HepG2 (cell line): ENCODE measurements at regions not wholly inside any gene's neighbourhood (a gene's known extent, or its start where the extent isn't known, plus 50 kb on each side); places are given as distances from the start of the nearest gene placed in this dataset.

Experiments used
- ATAC-seq: fragments of 200-7000 bp; cut with Tn5 transposase; 3 replicates; pipeline ENCODE4 v1.9.1; 2020; ENCODE audit warnings: mild to moderate bottlenecking, moderate library complexity
- BruUV-seq: library from RNA; stranded (reverse); fragments of 400-500 nt; replicated peaks from 2 replicates; lab custom pipeline; 2021; lab: Mats Ljungman, UMichigan
- CTCF ChIA-PET: fragments of 300-600 bp; formaldehyde crosslinking; extraction: SDS; loops from one replicate; lab custom pipeline; 2021; ENCODE audit warnings: low total read pairs, inconsistent platforms, low intra/inter-chr PET ratio; lab: Yijun Ruan, JAX
- POLR2A ChIA-PET: fragments of 350-600 bp; sonication (Branson Sonifier 250); formaldehyde crosslinking; loops from one replicate; lab custom pipeline; 2020; ENCODE audit warnings: antibody characterized with exemption, inconsistent platforms; lab: Yijun Ruan, JAX
- DNase-seq: peaks from one replicate; pipeline ENCODE4 v3.0.0-alpha.2; 2015; ENCODE audit warnings: low spot score
- FAIRE-seq: peaks from 3 replicates; lab custom pipeline; 2011; peaks lifted over from hg19 to GRCh38; lab: Jason Lieb, UNC
- H2AFZ ChIP-seq: one replicate; pipeline ENCODE4 v1.6.1; 2011; ENCODE audit warnings: low read length, inconsistent platforms
- H3K27ac ChIP-seq: fragments of 300-600 bp; 3 replicates; pipeline ENCODE4 v1.8.0; 2011; ENCODE audit warnings: mixed run types, mild to moderate bottlenecking, mixed read lengths, low read length, inconsistent platforms; ENCODE audit not compliant: insufficient read depth; ENCODE audit errors: extremely low read length
- H3K27me3 ChIP-seq, 2 experiments: fragments of 200-600 bp in 1 of 2; 2 replicates in 1 of 2; 3 replicates in 1 of 2; pipeline versions ENCODE4 v1.6.0 to v1.8.0; 2011; ENCODE audit warnings: low read length in 2 of 2, mild to moderate bottlenecking in 2 of 2, moderate library complexity in 2 of 2, inconsistent platforms in 1 of 2; ENCODE audit not compliant: insufficient read depth in 2 of 2, control insufficient read depth in 1 of 2
- H3K36me3 ChIP-seq, 2 experiments: fragments of 200-600 bp in 1 of 2; replicated peaks in 1 of 2; 2 replicates in 1 of 2; 3 replicates in 1 of 2; pipeline versions ENCODE4 v1.5.1 to v1.8.0; 2011; ENCODE audit warnings: low read length in 2 of 2, inconsistent platforms in 1 of 2; ENCODE audit not compliant: insufficient read depth in 2 of 2, control insufficient read depth in 1 of 2
- H3K4me1 ChIP-seq: 2 replicates; pipeline ENCODE4 v1.5.1; 2012; ENCODE audit warnings: low read length, inconsistent platforms; ENCODE audit not compliant: insufficient read depth
- H3K4me2 ChIP-seq: 2 replicates; pipeline ENCODE4 v1.6.0; 2011; ENCODE audit warnings: low read depth, low read length, inconsistent platforms
- H3K4me3 ChIP-seq, 3 experiments: fragments of 200-600 bp in 1 of 3; sonication (generic), shearing (Covaris generic) in 1 of 3; replicated peaks in 1 of 3; 2 replicates each; pipeline ENCODE4 v1.5.1; 2011 to 2016; ENCODE audit warnings: low read length in 3 of 3, inconsistent platforms in 2 of 3, low read depth in 2 of 3, mild to moderate bottlenecking in 2 of 3, control low read depth in 1 of 3, mixed read lengths in 1 of 3; ENCODE audit not compliant: insufficient read depth in 1 of 3
- H3K79me2 ChIP-seq: one replicate; pipeline ENCODE4 v1.6.1; 2011; ENCODE audit warnings: low read length, inconsistent platforms; ENCODE audit not compliant: insufficient read depth
- H3K9ac ChIP-seq: 2 replicates; pipeline ENCODE4 v1.6.0; 2011; ENCODE audit warnings: mild to moderate bottlenecking, low read depth, low read length, inconsistent platforms; ENCODE audit not compliant: insufficient read depth
- H3K9me3 ChIP-seq: 2 replicates; pipeline ENCODE4 v1.5.1; 2012; ENCODE audit warnings: mild to moderate bottlenecking, low read length
- H4K20me1 ChIP-seq: 2 replicates; pipeline ENCODE4 v1.6.0; 2011; ENCODE audit warnings: inconsistent platforms, mild to moderate bottlenecking, low read length, moderate library complexity; ENCODE audit not compliant: insufficient read depth
- HMG20A ChIP-seq: IDR thresholded peaks from 2 replicates; pipeline ENCODE4 v1.6.1; 2016; ENCODE audit warnings: borderline replicate concordance
- HNF1B ChIP-seq: sonication (generic); formaldehyde crosslinking; IDR thresholded peaks from 2 replicates; pipeline ENCODE4 v1.5.1; 2020; ENCODE audit warnings: mild to moderate bottlenecking, moderate library complexity, missing genetic modification reagents
- IRF9 ChIP-seq: sonication (generic); formaldehyde crosslinking; IDR thresholded peaks from 2 replicates; pipeline ENCODE4 v1.8.0; 2022; ENCODE audit warnings: missing genetic modification reagents, mild to moderate bottlenecking, borderline replicate concordance
- KDM2A ChIP-seq: sonication (generic); formaldehyde crosslinking; IDR thresholded peaks from 2 replicates; pipeline ENCODE4 v1.4.0; 2020; ENCODE audit warnings: low read depth, missing genetic modification reagents, borderline replicate concordance
- RARA ChIP-seq: IDR thresholded peaks from 2 replicates; pipeline ENCODE4 v1.6.1; 2016; ENCODE audit warnings: missing genetic modification reagents, missing compliant biosample characterization
- RBAK ChIP-seq: sonication (generic); formaldehyde crosslinking; IDR thresholded peaks from 2 replicates; pipeline ENCODE4 v1.5.1; 2020; ENCODE audit warnings: mild to moderate bottlenecking, missing genetic modification reagents
- RFX5 ChIP-seq: IDR thresholded peaks from 2 replicates; pipeline ENCODE4 v1.6.1; 2011; ENCODE audit warnings: low read depth, low read length, improper control_type of control experiment
- SP5 ChIP-seq: IDR thresholded peaks from 2 replicates; pipeline ENCODE4 v1.6.1; 2016; ENCODE audit warnings: low read depth, borderline replicate concordance
- TBL1XR1 ChIP-seq: fragments of 150-350 bp; IDR thresholded peaks from 2 replicates; pipeline ENCODE4 v1.6.1; 2014; ENCODE audit warnings: borderline replicate concordance, low read length; ENCODE audit not compliant: partially characterized antibody
- TGIF2 ChIP-seq: IDR thresholded peaks from 2 replicates; pipeline ENCODE4 v1.6.1; 2016; ENCODE audit warnings: control low read depth, missing compliant biosample characterization
- YEATS4 ChIP-seq: sonication (generic); formaldehyde crosslinking; IDR thresholded peaks from 2 replicates; pipeline ENCODE4 v1.4.0; 2020; ENCODE audit warnings: missing genetic modification reagents, borderline replicate concordance
- ZBTB42 ChIP-seq: sonication (generic); formaldehyde crosslinking; IDR thresholded peaks from 2 replicates; pipeline ENCODE4 v1.5.0; 2020; ENCODE audit warnings: mild to moderate bottlenecking, missing genetic modification reagents
- ZNF124 ChIP-seq: sonication (generic); formaldehyde crosslinking; IDR thresholded peaks from 2 replicates; pipeline ENCODE4 v1.4.0; 2020; ENCODE audit warnings: missing genetic modification reagents
- ZNF382 ChIP-seq: sonication (generic); formaldehyde crosslinking; IDR thresholded peaks from 2 replicates; pipeline ENCODE4 v1.5.0; 2020; ENCODE audit warnings: missing genetic modification reagents, mild to moderate bottlenecking, borderline replicate concordance
- ZNF781 ChIP-seq: sonication (generic); formaldehyde crosslinking; IDR thresholded peaks from 2 replicates; pipeline ENCODE4 v1.5.1; 2020; ENCODE audit warnings: borderline replicate concordance, mild to moderate bottlenecking, missing genetic modification reagents; ENCODE audit errors: not compliant biosample characterization
- WGBS: methylation state at CpG from one replicate; pipeline ENCODE4 v1.1.6; 2017; ENCODE audit warnings: low lambda C conversion rate; 5-methylcytosine and 5-hydroxymethylcytosine counted together
- in situ Hi-C: cut with HindIII; loops from 2 replicates; pipeline ENCODE4 v1.10.0; 2017; ENCODE audit warnings: low pct_unique_long_range_greater_than_20kb; ENCODE audit not compliant: extremely low pct_ligation_motif_present
- intact Hi-C: fragments of 100-400 bp; cut with micrococcal nuclease; formaldehyde crosslinking; loops from one replicate; pipeline ENCODE4 v1.10.0; 2022; ENCODE audit not compliant: unreplicated experiment
- TF ChIP-seq, protein P1 (sequence below): sonication (generic); formaldehyde crosslinking; IDR thresholded peaks from one replicate; pipeline ENCODE4 v1.5.1; 2020; ENCODE audit warnings: mild to moderate bottlenecking, missing genetic modification reagents; ENCODE audit errors: not compliant biosample characterization

DNA sequence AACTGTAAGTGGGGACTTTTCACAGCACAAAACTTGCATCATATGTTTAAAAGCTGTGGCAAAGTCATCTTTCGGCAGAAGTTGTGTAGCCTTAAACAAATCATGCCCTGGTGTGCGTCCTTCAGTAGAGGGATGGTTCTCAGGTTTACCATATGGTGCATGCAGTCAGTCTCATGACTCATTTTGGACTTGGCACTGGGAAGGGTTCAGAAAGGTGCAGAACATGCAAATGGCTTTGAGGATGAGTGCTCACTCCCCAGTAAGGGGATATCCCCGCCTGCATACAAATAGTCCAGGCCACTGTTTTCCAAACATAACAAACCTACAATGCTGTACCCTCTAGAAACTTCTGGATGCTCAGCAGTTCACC is 260.3 kb downstream of the NDUFS4 start:
- DNase-seq (no peak), ATAC-seq (no peak; the same call in 2 of the 3 replicates), FAIRE-seq (no peak)
- in situ Hi-C loops, result no loop called here
- H3K27ac ChIP-seq, result no peak overlapping the region
- H4K20me1 ChIP-seq, result no peaks in the 10 kb centered on the region
- H3K4me1 ChIP-seq, result peaks cover 10% of the 10 kb centered on the region
- H3K27me3 ChIP-seq, result no peaks in the 10 kb centered on the region; a peak in 2 of 5 replicates
- intact Hi-C loops, result no loop called here
- WGBS, result 11% methylated on average over 3 of the region's 3 CpGs
- H3K9me3 ChIP-seq, result no peaks in the 10 kb centered on the region
- H3K9ac ChIP-seq, result no peak overlapping the region
- H3K4me2 ChIP-seq, result no peak overlapping the region
- ChIA-PET CTCF (no interaction called here), POLR2A (no interaction called here)
- no peaks in the 10 kb centered on the region for H3K36me3 ChIP-seq
- no TSS peak for BruUV-seq
- no peak overlapping the region for H3K4me3 ChIP-seq
- H2AFZ ChIP-seq, result no peak overlapping the region
- no peaks in the 10 kb centered on the region for H3K79me2 ChIP-seq
- TF ChIP-seq, protein P1, sequence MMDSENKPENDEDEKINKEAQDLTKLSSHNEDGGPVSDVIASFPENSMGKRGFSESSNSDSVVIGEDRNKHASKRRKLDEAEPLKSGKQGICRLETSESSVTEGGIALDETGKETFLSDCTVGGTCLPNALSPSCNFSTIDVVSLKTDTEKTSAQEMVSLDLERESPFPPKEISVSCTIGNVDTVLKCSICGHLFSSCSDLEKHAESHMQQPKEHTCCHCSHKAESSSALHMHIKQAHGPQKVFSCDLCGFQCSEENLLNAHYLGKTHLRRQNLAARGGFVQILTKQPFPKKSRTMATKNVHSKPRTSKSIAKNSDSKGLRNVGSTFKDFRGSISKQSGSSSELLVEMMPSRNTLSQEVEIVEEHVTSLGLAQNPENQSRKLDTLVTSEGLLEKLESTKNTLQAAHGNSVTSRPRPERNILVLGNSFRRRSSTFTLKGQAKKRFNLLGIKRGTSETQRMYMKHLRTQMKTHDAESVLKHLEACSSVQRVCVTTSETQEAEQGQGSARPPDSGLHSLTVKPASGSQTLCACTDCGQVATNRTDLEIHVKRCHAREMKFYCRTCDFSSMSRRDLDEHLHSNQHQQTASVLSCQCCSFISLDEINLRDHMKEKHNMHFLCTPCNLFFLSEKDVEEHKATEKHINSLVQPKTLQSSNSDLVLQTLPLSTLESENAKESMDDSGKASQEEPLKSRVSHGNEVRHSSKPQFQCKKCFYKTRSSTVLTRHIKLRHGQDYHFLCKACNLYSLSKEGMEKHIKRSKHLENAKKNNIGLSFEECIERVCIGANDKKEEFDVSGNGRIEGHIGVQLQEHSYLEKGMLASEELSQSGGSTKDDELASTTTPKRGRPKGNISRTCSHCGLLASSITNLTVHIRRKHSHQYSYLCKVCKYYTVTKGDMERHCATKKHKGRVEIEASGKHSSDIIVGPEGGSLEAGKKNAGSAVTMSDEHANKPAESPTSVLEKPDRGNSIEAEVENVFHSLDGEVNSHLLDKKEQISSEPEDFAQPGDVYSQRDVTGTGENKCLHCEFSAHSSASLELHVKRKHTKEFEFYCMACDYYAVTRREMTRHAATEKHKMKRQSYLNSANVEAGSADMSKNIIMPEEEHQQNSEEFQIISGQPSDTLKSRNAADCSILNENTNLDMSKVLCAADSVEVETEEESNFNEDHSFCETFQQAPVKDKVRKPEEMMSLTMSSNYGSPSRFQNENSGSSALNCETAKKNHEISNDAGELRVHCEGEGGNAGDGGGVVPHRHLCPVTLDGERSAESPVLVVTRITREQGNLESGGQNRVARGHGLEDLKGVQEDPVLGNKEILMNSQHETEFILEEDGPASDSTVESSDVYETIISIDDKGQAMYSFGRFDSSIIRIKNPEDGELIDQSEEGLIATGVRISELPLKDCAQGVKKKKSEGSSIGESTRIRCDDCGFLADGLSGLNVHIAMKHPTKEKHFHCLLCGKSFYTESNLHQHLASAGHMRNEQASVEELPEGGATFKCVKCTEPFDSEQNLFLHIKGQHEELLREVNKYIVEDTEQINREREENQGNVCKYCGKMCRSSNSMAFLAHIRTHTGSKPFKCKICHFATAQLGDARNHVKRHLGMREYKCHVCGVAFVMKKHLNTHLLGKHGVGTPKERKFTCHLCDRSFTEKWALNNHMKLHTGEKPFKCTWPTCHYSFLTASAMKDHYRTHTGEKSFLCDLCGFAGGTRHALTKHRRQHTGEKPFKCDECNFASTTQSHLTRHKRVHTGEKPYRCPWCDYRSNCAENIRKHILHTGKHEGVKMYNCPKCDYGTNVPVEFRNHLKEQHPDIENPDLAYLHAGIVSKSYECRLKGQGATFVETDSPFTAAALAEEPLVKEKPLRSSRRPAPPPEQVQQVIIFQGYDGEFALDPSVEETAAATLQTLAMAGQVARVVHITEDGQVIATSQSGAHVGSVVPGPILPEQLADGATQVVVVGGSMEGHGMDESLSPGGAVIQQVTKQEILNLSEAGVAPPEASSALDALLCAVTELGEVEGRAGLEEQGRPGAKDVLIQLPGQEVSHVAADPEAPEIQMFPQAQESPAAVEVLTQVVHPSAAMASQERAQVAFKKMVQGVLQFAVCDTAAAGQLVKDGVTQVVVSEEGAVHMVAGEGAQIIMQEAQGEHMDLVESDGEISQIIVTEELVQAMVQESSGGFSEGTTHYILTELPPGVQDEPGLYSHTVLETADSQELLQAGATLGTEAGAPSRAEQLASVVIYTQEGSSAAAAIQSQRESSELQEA, result no peak
- no peak for TF ChIP-seq ZBTB42
- no peak for TF ChIP-seq RFX5
- no peak for TF ChIP-seq TBL1XR1
- TF ChIP-seq HMG20A (CRISPR knock-in tag), result no peak
- no peak for TF ChIP-seq RBAK (CRISPR knock-in tag)
- TF ChIP-seq YEATS4, result no peak
- no peak for TF ChIP-seq SP5 (CRISPR knock-in tag)
- TF ChIP-seq HNF1B (CRISPR knock-in tag), result no peak
- TF ChIP-seq RARA, result no peak
- no peak for TF ChIP-seq KDM2A
- no peak for TF ChIP-seq TGIF2
- no peak for TF ChIP-seq ZNF124 (CRISPR knock-in tag)
- no peak for TF ChIP-seq ZNF382
- TF ChIP-seq ZNF781 (CRISPR knock-in tag), result no peak
- TF ChIP-seq IRF9 (CRISPR knock-in tag), result no peak
